Caco-2 (cell line): ENCODE measurements at regions not wholly inside any gene's neighbourhood (a gene's known extent, or its start where the extent isn't known, plus 50 kb on each side); places are given as distances from the start of the nearest gene placed in this dataset.

Experiments used
- BruUV-seq: library from RNA; stranded (reverse); fragments of 400-500 nt; replicated peaks from 2 replicates; lab custom pipeline; 2021; lab: Mats Ljungman, UMichigan
- CTCF ChIA-PET: fragments of 300-600 bp; sonication (Branson Sonifier 250); formaldehyde crosslinking; loops from one replicate; lab custom pipeline; 2022; ENCODE audit warnings: antibody characterized with exemption; lab: Charles Lee
- POLR2A ChIA-PET: fragments of 300-600 bp; sonication (Branson Sonifier 250); formaldehyde crosslinking; loops from one replicate; lab custom pipeline; 2022; ENCODE audit warnings: antibody characterized with exemption; lab: Charles Lee
- DNase-seq, 2 experiments: peaks; one replicate each; pipeline versions ENCODE4 v3.0.0 to v3.0.0-alpha.2; 2020 to 2022
- H3K27me3 ChIP-seq: replicated peaks from 2 replicates; pipeline ENCODE4 v1.6.0; 2011; ENCODE audit warnings: low read length; ENCODE audit not compliant: control insufficient read depth, insufficient read depth
- H3K36me3 ChIP-seq: 2 replicates; pipeline ENCODE4 v1.5.1; 2011; ENCODE audit warnings: low read length; ENCODE audit not compliant: control insufficient read depth, insufficient read depth
- H3K4me1 ChIP-seq: fragments of 250-450 bp; sonication (Bioruptor Pico); 2 replicates; pipeline ENCODE4 v1.5.1; 2020; ENCODE audit warnings: mild to moderate bottlenecking
- H3K4me3 ChIP-seq: 2 replicates; pipeline ENCODE4 v1.5.1; 2011; ENCODE audit warnings: low read depth, mild to moderate bottlenecking, control low read depth, low read length
- H3K9me3 ChIP-seq: fragments of 250-450 bp; sonication (Bioruptor Pico); 2 replicates; pipeline ENCODE4 v1.5.1; 2020; ENCODE audit warnings: mild to moderate bottlenecking, moderate library complexity
- H3K27ac Mint-ChIP-seq: one replicate; pipeline ENCODE4 v1.8.0; 2022; ENCODE audit warnings: mixed read lengths; ENCODE audit not compliant: unreplicated experiment
- H3K27me3 Mint-ChIP-seq: one replicate; pipeline ENCODE4 v1.8.0; 2022; ENCODE audit warnings: mixed read lengths; ENCODE audit not compliant: insufficient read depth, unreplicated experiment
- H3K36me3 Mint-ChIP-seq: one replicate; pipeline ENCODE4 v1.8.0; 2022; ENCODE audit warnings: mild to moderate bottlenecking, mixed read lengths; ENCODE audit not compliant: insufficient read depth, unreplicated experiment
- H3K4me1 Mint-ChIP-seq: one replicate; pipeline ENCODE4 v1.8.0; 2022; ENCODE audit warnings: low read depth, mixed read lengths; ENCODE audit not compliant: unreplicated experiment
- H3K4me3 Mint-ChIP-seq: one replicate; pipeline ENCODE4 v1.8.0; 2022; ENCODE audit warnings: mild to moderate bottlenecking, moderate library complexity, mixed read lengths; ENCODE audit not compliant: unreplicated experiment
- H3K9me3 Mint-ChIP-seq: one replicate; pipeline ENCODE4 v1.8.0; 2022; ENCODE audit warnings: mixed read lengths; ENCODE audit not compliant: unreplicated experiment
- CTCF ChIP-seq, 2 experiments: fragments of 200-600 bp in 1 of 2; IDR thresholded peaks; 1 replicate in 1 of 2; 2 replicates in 1 of 2; pipeline versions ENCODE4 v1.5.1 to v1.8.0; 2011 to 2022; ENCODE audit warnings: antibody characterized with exemption in 1 of 2, control low read depth in 1 of 2, inconsistent platforms in 1 of 2, low read depth in 1 of 2, low read length in 1 of 2, mild to moderate bottlenecking in 1 of 2, moderate library complexity in 1 of 2; ENCODE audit not compliant: insufficient read depth in 1 of 2, severe bottlenecking in 1 of 2, unreplicated experiment in 1 of 2
- intact Hi-C: fragments of 100-400 bp; cut with micrococcal nuclease; formaldehyde crosslinking; loops from one replicate; pipeline ENCODE4 v1.10.0; 2022; ENCODE audit not compliant: unreplicated experiment

GRCh38 chr4:124199185-124199584 lies 513.3 kb downstream of the ANKRD50 start:
- no peak for DNase-seq
- Mint-ChIP-seq H3K27ac (no peak overlapping the region), H3K4me3 (no peak overlapping the region), H3K36me3 (no peaks in the 10 kb centered on the region), H3K4me1 (no peaks in the 10 kb centered on the region), H3K9me3 (no peaks in the 10 kb centered on the region), H3K27me3 (no peaks in the 10 kb centered on the region)
- CTCF ChIA-PET = no interaction called here
- H3K9me3 ChIP-seq = no peaks in the 10 kb centered on the region
- intact Hi-C loops = no loop called here
- no peak for TF ChIP-seq CTCF (IDR thresholded peaks at IDR 0.05; ENCODE audit: insufficient read depth in 1 of 2, low read depth in 1 of 2, low read length in 1 of 2, severe bottlenecking in 1 of 2, unreplicated experiment in 1 of 2)
- BruUV-seq = no TSS peak
- H3K27me3 ChIP-seq = no peaks in the 10 kb centered on the region
- H3K4me1 ChIP-seq = no peaks in the 10 kb centered on the region
- H3K36me3 ChIP-seq = no peaks in the 10 kb centered on the region
- no peak overlapping the region for H3K4me3 ChIP-seq
- POLR2A ChIA-PET = no interaction called here

- BruUV-seq = no TSS peak
Observed at GRCh38 chr4:124199755-124200154, 512.8 kb downstream of the ANKRD50 start.

GRCh38 chr4:124201636-124202035 lies 510.9 kb downstream of the ANKRD50 start:
- no peaks in the 10 kb centered on the region for H3K27me3 Mint-ChIP-seq
- Histone ChIP-seq H3K27me3 (no peaks in the 10 kb centered on the region), H3K9me3 (no peaks in the 10 kb centered on the region), H3K36me3 (no peaks in the 10 kb centered on the region), H3K4me1 (no peaks in the 10 kb centered on the region), H3K4me3 (no peak overlapping the region)
- intact Hi-C loops = no loop called here
- no TSS peak for BruUV-seq
- no peaks in the 10 kb centered on the region for H3K36me3 Mint-ChIP-seq
- no peak for TF ChIP-seq CTCF (IDR thresholded peaks at IDR 0.05; ENCODE audit: insufficient read depth in 1 of 2, low read depth in 1 of 2, low read length in 1 of 2, severe bottlenecking in 1 of 2, unreplicated experiment in 1 of 2)
- no peaks in the 10 kb centered on the region for H3K9me3 Mint-ChIP-seq
- DNase-seq = no peak
- ChIA-PET CTCF (no interaction called here), POLR2A (no interaction called here)
- peaks cover 8% of the 10 kb centered on the region for H3K4me1 Mint-ChIP-seq
- no peak overlapping the region for H3K27ac Mint-ChIP-seq
- H3K4me3 Mint-ChIP-seq = no peak overlapping the region

More at GRCh38 chr4:124199755-124200154, 512.8 kb downstream of the ANKRD50 start:
- Mint-ChIP-seq H3K4me1 (no peaks in the 10 kb centered on the region), H3K27ac (no peak overlapping the region), H3K27me3 (no peaks in the 10 kb centered on the region), H3K4me3 (no peak overlapping the region), H3K36me3 (no peaks in the 10 kb centered on the region), H3K9me3 (no peaks in the 10 kb centered on the region)
- no peaks in the 10 kb centered on the region for H3K4me1 ChIP-seq
- intact Hi-C loops = no loop called here
- ChIA-PET POLR2A (no interaction called here), CTCF (no interaction called here)
- no peaks in the 10 kb centered on the region for H3K9me3 ChIP-seq
- no peak overlapping the region for H3K4me3 ChIP-seq
- no peak for TF ChIP-seq CTCF (IDR thresholded peaks at IDR 0.05; ENCODE audit: insufficient read depth in 1 of 2, low read depth in 1 of 2, low read length in 1 of 2, severe bottlenecking in 1 of 2, unreplicated experiment in 1 of 2)
- no peaks in the 10 kb centered on the region for H3K36me3 ChIP-seq
- H3K27me3 ChIP-seq = no peaks in the 10 kb centered on the region
- no peak for DNase-seq
